ENCODE measurements at regions not wholly inside any gene's neighbourhood (a gene's known extent, or its start where the extent isn't known, plus 50 kb on each side); places are given as distances from the start of the nearest gene placed in this dataset.

- TF ChIP-seq TAF1 (IDR thresholded peaks at IDR 0.05; ENCODE audit: borderline replicate concordance, insufficient read depth, low read length) (no peak), SIN3A (IDR thresholded peaks at IDR 0.05; ENCODE audit: borderline replicate concordance, insufficient read depth, low read length) (no peak), FOXP2 (optimal IDR thresholded peaks at IDR 0.05; ENCODE audit: borderline replicate concordance, extremely low read depth, extremely low read length, insufficient read depth) (no peak), REST (IDR thresholded peaks at IDR 0.05; ENCODE audit: insufficient read depth in 1 of 2, low read depth in 2 of 2, low read length in 2 of 2) (no peak), POLR2AphosphoS5 (IDR thresholded peaks at IDR 0.05; ENCODE audit: low read depth, low read length) (no peak)
These were observed 184.6 kb upstream of the HDAC4 start for GRCh38 chr2:239585422-239585821.

DNA sequence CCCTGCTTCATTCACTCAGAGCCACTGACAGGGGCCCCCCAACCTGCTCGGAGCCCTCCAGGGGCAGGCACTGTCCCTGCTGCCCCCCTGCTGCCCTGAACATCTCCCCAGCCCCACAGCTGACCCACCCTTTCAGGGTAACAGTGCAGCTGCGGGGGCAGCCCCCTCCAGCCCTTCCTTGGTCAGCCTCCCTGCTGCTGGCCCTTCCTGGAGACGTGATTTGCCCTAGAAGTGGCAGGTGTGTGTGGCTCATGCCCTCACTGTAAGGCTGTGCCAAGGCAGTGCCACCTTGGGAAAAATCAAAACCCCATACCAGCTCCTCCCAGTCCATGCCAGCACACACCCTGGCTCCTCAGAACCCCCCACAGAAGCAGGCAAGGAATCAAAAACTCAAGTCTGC is 184.2 kb upstream of the HDAC4 start:
- TF ChIP-seq SIN3A (IDR thresholded peaks at IDR 0.05; ENCODE audit: borderline replicate concordance, insufficient read depth, low read length) (no peak), POLR2AphosphoS5 (IDR thresholded peaks at IDR 0.05; ENCODE audit: low read depth, low read length) (no peak), FOXP2 (optimal IDR thresholded peaks at IDR 0.05; ENCODE audit: borderline replicate concordance, extremely low read depth, extremely low read length, insufficient read depth) (no peak), TAF1 (IDR thresholded peaks at IDR 0.05; ENCODE audit: borderline replicate concordance, insufficient read depth, low read length) (no peak), REST (IDR thresholded peaks at IDR 0.05; ENCODE audit: insufficient read depth in 1 of 2, low read depth in 2 of 2, low read length in 2 of 2) (no peak)

DNA sequence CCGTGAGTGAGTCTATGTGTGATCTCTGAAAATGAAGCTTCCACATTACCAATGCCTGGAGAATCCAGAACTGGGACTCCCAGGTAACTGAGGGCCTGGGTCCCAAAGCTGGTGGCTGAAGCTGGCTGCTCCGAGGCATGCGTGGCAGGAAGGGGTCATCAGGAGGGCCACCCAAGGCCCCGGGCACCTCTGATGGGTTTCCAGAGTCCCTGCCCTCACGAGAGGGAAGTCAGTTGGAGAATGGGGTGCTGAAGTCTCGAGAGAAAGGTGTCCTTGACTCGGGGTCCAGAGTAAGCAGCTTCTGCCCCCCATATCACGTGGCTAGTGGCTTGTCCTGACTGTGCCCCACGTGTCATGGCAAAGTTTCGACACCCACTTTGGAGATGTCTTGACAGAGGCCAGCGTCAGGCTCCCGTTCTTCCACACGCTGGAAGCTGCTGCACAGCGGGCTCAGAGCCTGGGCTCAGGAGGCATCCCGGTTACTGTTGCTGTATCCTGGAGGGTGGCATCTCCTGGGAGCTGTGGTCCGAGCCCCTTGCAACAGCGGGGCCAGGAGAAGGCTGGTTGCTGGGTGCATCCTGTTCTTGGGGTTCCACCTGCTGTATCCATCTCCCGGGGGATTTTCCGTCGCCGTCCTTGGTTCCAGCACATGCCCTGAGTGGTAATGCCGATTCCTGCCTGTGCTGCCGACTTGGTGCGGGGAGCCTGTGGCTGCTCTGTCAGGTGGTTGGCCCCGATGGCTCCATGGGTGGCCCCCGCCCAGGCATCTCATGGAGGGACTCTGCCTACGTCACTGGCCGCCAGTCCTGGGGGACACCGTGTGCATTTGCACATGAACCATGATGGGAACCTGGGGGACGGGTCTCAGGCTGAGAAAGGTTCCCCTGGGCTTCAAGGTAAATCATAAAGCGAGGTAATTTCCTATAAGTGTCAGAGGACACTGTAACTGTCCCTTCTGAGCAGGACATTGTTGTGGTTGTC is 183.3 kb upstream of the HDAC4 start:
- no peak for TF ChIP-seq TAF1 (IDR thresholded peaks at IDR 0.05; ENCODE audit: borderline replicate concordance, insufficient read depth, low read length)
- no peak for TF ChIP-seq SIN3A (IDR thresholded peaks at IDR 0.05; ENCODE audit: borderline replicate concordance, insufficient read depth, low read length)
- TF ChIP-seq POLR2AphosphoS5 (IDR thresholded peaks at IDR 0.05; ENCODE audit: low read depth, low read length) = no peak
- no peak for TF ChIP-seq REST (IDR thresholded peaks at IDR 0.05; ENCODE audit: insufficient read depth in 1 of 2, low read depth in 2 of 2, low read length in 2 of 2)
- no peak for TF ChIP-seq FOXP2 (optimal IDR thresholded peaks at IDR 0.05; ENCODE audit: borderline replicate concordance, extremely low read depth, extremely low read length, insufficient read depth)

- no peak for TF ChIP-seq TAF1 (IDR thresholded peaks at IDR 0.05; ENCODE audit: borderline replicate concordance, insufficient read depth, low read length)
- TF ChIP-seq REST (IDR thresholded peaks at IDR 0.05; ENCODE audit: insufficient read depth in 1 of 2, low read depth in 2 of 2, low read length in 2 of 2) = no peak
These were observed 182.5 kb upstream of the HDAC4 start for GRCh38 chr2:239583171-239583878.
